ENCODE measurements at regions not wholly inside any gene's neighbourhood (a gene's known extent, or its start where the extent isn't known, plus 50 kb on each side); places are given as distances from the start of the nearest gene placed in this dataset.

DNA sequence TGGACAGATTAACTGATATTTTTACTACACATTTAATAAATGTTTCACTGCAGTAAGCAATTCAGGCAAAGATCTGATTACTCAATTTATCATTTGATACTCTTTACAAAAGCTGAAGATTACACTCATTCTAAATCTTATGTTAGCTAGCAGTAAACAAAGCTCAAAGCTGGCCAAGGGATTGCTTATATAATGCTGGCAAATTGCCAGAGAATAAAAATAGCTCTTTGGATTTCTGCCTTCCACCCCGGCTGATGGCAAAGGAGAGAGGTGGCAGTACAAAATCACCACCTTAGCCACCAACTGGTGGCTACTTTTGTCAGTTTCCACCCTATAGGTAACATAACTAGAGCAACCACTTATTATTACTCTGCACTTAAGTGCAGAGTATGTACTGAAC is 320.5 kb downstream of the FSIP2 start:
- ATAC-seq (ENCODE audit: poor library complexity) (peak; percentile 88), DNase-seq (no peak)
- intact Hi-C loops (cut with DNase I), result no loop called here

DNA sequence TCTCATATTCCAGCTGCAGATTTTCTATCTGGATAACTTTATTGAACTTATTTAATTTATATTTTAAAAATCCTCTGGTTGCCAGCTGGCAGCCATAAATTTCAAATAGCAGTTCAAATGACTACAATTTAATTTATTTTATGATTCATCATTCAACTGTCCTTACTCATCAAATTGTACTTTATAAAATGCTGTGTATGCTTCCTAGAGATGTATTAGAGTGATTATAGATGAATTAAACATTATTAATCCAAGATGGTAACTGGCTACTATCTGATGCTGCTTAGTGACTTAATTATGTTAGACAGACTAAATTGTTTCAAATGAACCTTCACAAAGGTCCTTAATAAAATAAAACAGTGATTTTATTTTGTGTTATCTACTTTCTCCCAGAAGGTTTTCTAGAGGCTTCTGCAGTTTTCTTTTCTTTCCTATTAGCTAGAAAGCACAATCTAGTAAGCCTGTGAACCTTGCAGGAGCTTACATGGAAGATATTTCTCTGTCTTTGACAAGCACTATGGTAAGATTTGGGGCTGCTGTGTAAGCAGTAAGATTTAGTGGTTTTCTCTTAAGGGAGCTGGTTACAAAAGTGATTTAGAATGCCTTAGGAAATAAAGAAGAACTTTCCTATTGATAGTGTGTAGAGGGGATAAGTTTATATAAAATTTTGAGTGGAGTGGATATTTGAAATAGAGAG is 322.3 kb downstream of the FSIP2 start:
- ATAC-seq (ENCODE audit: poor library complexity) (no peak), DNase-seq (no peak)
- intact Hi-C loops (cut with DNase I), result no loop called here

DNA sequence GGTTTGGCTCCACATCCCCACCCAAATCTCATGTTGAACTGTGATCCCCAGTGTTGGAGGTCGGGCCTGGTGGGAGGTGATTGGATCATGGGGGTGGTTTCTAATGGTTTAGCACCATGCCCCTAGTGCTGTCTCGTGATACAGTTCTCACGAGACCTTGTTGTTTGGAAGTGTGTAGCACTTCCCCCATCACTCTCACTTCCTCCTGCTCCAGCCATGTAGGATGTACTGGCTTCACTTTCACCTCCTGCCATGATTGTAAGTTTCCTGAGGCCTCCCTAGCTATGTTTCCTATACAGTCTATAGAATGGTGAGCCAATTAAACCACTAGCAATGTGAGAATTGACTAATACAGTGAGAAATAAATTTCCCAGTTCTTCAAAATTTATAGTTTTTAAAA is 325.9 kb downstream of the FSIP2 start:
- intact Hi-C loops (cut with DNase I), result no loop called here
- no peak for DNase-seq
- no peak for ATAC-seq (ENCODE audit: poor library complexity)

- ATAC-seq (ENCODE audit: poor library complexity), result no peak
- no peak for DNase-seq
- intact Hi-C loops (cut with DNase I), result no loop called here
These were observed 326.9 kb downstream of the FSIP2 start for GRCh38 chr2:186065491-186065890.

GRCh38 chr2:186068139-186068801 is 329.7 kb downstream of the FSIP2 start:
- intact Hi-C loops (cut with DNase I), result no loop called here
- peak; percentile 46 for DNase-seq
- peak; percentile 86 for ATAC-seq (ENCODE audit: poor library complexity)

- intact Hi-C loops (cut with DNase I), result no loop called here
These were observed 331.1 kb downstream of the FSIP2 start for GRCh38 chr2:186069676-186070075.

DNA sequence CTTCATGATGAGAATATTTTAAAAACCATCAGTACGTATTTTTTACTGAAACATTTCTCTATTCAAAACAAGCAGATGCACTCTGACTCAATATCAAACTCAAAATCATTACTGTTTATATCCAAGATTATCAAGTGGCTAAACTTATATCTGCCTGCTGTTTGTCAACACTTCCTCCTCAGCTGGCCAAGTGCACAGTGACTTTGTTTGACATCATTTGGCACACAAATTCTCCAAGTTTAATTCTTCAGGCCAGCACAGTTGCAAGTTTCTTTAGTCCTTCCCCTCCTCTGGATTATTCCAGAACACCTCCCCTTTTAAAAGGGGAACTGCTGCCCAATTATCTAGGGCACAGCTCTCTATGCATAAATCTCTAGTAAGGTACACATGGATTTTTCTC is 346.6 kb downstream of the FSIP2 start:
- no peak for ATAC-seq (ENCODE audit: poor library complexity)
- no peak for DNase-seq
- intact Hi-C loops (cut with DNase I), result no loop called here

More at GRCh38 chr2:186069676-186070075, 331.1 kb downstream of the FSIP2 start:
- no peak for ATAC-seq (ENCODE audit: poor library complexity)
- no peak for DNase-seq

DNA sequence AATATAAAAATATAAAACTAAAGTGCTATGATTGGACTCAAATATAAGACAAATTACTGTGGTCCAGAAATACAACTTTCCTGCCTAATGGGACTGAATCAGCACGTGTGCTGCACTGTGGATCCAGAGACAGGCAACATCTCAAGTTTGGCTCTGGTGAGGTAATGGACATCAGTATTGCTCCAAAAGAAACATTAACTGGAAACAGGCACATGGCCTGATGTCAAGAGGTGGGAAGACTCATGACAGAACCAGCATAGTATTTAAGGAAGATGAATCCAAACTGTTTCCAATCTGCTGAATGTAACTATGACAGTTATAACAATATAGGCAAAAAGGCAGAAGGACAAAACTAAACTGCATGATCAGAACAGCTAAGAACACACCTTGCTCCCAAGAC is 354.6 kb downstream of the FSIP2 start:
- no peak for ATAC-seq (ENCODE audit: poor library complexity)
- intact Hi-C loops (cut with DNase I), result no loop called here

DNA sequence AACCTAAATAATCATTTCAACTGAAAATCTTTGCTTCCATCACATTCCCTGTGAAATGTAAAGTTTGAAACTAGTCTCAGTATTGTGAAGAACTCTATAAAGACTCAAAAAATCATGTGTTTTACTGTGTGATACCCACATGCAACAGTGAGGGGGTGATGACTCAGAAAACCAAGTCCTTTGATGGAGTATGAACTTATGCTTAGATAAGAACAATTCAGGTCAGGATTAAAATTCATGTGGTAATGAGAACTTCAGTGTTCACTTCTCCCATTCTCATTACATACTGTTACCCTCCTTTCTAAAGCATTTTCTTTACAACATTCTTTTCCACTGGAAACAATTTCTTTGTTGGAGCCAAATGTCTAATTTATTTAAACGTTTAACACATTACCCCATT is 360.2 kb downstream of the FSIP2 start:
- DNase-seq (no peak), ATAC-seq (ENCODE audit: poor library complexity) (no peak)
- intact Hi-C loops (cut with DNase I), result no loop called here

More for the DNA sequence above, 354.6 kb downstream of the FSIP2 start:
- no peak for DNase-seq

DNA sequence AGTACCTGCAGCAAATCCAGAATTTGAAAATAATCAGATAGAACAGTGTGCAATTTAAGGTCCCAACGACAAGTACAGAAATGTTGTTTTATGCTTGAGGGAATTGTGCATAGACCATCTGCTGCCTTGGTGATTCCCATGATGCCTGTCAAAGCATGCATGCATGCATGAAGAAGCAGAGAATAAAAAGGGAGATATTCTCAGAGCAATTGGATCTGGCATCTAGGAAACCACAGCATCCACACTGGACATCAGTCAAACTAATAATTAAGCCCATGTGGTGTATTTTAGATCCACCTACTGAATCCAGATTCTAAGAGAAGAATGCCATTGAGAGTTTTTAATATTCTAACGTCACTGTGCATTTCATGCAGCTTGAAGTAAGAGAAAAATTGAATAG is 361.2 kb downstream of the FSIP2 start:
- DNase-seq, result no peak

DNA sequence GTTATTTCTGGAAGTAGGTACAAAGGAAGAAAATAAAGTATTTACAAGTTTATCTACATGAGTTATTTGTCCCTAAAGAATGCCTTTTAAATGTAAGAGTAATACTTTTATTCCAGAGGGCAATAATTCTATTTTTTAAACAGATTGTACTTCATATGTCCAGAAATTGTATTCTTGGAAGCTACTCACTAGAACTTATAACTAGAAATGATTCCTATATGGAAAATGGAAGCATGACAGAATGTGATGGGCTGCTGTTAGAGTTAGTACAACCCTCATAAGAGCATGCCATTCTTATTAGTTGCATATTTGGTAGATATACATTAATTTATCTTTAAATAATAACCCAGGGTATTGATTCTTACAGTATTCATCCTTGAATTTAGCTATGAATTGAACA is 362.0 kb downstream of the FSIP2 start:
- intact Hi-C loops (cut with DNase I), result no loop called here
- no peak for ATAC-seq (ENCODE audit: poor library complexity)
- no peak for DNase-seq

More for the DNA sequence above, 361.2 kb downstream of the FSIP2 start:
- ATAC-seq (ENCODE audit: poor library complexity), result no peak
- intact Hi-C loops (cut with DNase I), result no loop called here

GRCh38 chr2:186101616-186102015 is 363.0 kb downstream of the FSIP2 start:
- peak; percentile 90 for ATAC-seq (ENCODE audit: poor library complexity)
- DNase-seq, result no peak
- intact Hi-C loops (cut with DNase I), result no loop called here

DNA sequence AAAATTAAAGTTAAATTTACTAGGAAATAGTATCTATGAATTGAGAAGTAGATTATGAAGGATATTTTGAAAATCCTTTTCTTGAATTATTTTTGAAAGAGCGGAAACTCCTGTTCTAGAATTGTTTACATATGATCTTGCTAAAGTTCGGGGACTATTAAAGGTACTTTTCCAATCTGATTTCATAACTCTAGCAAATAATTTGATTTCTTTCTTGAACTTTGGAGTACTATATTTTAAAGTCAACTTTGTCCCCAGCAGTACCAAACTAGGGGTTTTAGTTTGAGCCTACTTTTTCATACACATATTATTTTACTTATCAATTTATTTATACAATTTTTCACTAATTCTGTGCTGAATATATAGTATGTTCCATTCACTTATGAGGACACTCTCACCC is 364.7 kb downstream of the FSIP2 start:
- intact Hi-C loops (cut with DNase I), result no loop called here
- no peak for DNase-seq
- no peak for ATAC-seq (ENCODE audit: poor library complexity)

GRCh38 chr2:186105016-186105724 is 366.6 kb downstream of the FSIP2 start:
- ATAC-seq (ENCODE audit: poor library complexity) (no peak), DNase-seq (no peak)
- intact Hi-C loops (cut with DNase I), result no loop called here

DNA sequence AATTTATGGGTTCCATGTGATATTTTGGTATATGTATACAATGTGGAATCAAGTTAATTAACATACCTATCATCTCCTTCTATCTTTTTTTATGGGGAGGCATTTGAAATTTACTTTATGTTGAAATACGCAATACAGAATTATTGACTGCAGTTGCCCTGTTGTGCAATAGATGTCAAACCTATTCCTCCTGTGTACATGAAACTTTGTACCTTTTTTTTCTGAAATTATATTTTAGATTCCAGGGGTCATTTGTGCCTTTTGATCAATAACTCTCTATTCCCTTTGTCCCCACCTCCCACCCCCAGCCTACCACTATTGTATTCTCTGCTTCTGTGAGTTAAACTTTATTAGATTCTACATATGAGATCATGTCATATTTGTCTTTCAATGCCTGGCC is 369.9 kb downstream of the FSIP2 start:
- DNase-seq (no peak), ATAC-seq (ENCODE audit: poor library complexity) (no peak)
- intact Hi-C loops (cut with DNase I), result no loop called here

DNA sequence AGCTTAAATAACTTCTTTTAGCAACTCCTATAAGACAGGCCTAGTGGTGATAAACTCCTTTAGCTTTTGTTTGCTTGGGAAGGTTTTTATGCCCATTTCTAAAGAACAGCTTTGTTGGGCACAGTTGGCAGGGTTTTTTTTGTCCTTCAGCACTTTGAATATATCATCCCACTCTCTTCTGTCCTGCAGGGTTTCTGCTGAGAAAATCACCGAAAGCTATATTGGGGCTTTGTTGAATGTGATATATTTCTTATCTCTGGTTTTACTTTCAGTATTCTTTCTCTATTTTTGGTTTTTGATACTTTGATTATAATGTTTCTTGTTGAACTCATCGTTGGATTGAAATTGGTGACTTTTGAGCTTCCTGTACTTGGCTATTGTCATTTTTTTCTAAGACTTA is 372.8 kb upstream of the ZC3H15 start:
- DNase-seq (no peak), ATAC-seq (ENCODE audit: poor library complexity) (no peak)
- intact Hi-C loops (cut with DNase I), result no loop called here

DNA sequence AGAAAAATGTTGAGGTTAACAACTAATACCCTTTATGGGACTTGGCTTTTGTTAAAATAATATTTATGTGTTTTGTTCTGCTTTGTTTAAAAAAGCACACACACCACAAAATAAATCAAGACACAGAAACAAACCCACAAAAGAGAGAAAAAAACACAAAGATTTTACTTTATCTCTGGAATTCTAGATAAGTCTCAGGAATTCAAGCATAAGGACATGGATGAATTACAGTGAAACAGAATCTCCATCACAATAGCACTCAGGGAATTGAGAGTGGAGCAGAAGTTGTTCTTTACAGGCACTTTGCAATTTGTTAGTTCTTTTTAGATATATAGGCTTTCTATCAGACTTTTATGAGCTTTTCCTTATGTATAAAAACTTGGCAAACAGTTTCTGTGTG is 360.9 kb upstream of the ZC3H15 start:
- no peak for ATAC-seq (ENCODE audit: poor library complexity)
- DNase-seq, result no peak
- intact Hi-C loops (cut with DNase I), result no loop called here

GRCh38 chr2:186125625-186126024 is 360.4 kb upstream of the ZC3H15 start:
- intact Hi-C loops (cut with DNase I), result no loop called here
- DNase-seq, result no peak
- ATAC-seq (ENCODE audit: poor library complexity), result no peak

GRCh38 chr2:186126181-186126580 is 359.9 kb upstream of the ZC3H15 start:
- intact Hi-C loops (cut with DNase I), result no loop called here
- ATAC-seq (ENCODE audit: poor library complexity), result no peak
- no peak for DNase-seq

Data from Right ventricle myocardium superior (tissue), 1 donor.